Stomach (tissue), 8 donors: ENCODE measurements at regions not wholly inside any gene's neighbourhood (a gene's known extent, or its start where the extent isn't known, plus 50 kb on each side); places are given as distances from the start of the nearest gene placed in this dataset.
A peak's percentile ranks its signal among the peaks of the same experiment; 100 is the strongest.
"Not testable (repeated sequence)": the region's sequence is repeated elsewhere in the genome, so short reads cannot be mapped to it uniquely, and the experiment has no call there.

Source experiments
- DNase-seq, 2 donors: peaks; one replicate each; pipeline versions ENCODE4 v3.0.0 to v3.0.0-alpha.2; 2013 to 2019
- H3K27ac ChIP-seq, 5 donors: fragments of 200-600 bp in 4 of 5; sonication (generic) in 4 of 5; one replicate each; pipeline ENCODE4 v1.5.1; 2013 to 2019; ENCODE audit warnings: mild to moderate bottlenecking in 1 of 5, moderate library complexity in 1 of 5
- H3K27me3 ChIP-seq, 3 donors: fragments of 200-600 bp; sonication (generic); one replicate each; pipeline ENCODE4 v1.5.1; 2017 to 2019; ENCODE audit warnings: mixed run types in 1 of 3
- H3K36me3 ChIP-seq, 4 donors: fragments of 200-600 bp; sonication (generic); 1 replicate in 3 of 4; 2 replicates in 1 of 4; pipeline ENCODE4 v1.5.1; 2016 to 2019
- H3K4me1 ChIP-seq, 4 donors: fragments of 200-600 bp; sonication (generic); one replicate each; pipeline ENCODE4 v1.5.1; 2016 to 2019
- H3K4me3 ChIP-seq, 4 donors: fragments of 200-600 bp; sonication (generic) in 3 of 4; one replicate each; pipeline ENCODE4 v1.5.1; 2016 to 2019; ENCODE audit warnings: mild to moderate bottlenecking in 1 of 4
- H3K9me3 ChIP-seq, 4 donors: fragments of 200-600 bp; sonication (generic); one replicate each; pipeline ENCODE4 v1.5.1; 2016 to 2019
- CTCF ChIP-seq, 7 experiments: fragments of 450-650 bp in 4 of 7; fragments of 200-600 bp in 3 of 7; sonication (generic) in 3 of 7; IDR thresholded peaks; one replicate each; pipeline ENCODE4 v1.5.1; 2016 to 2019; ENCODE audit warnings: antibody characterized with exemption in 7 of 7, control low read depth in 2 of 7, mild to moderate bottlenecking in 1 of 7
- EP300 ChIP-seq: sonication (generic); formaldehyde crosslinking; IDR thresholded peaks from one replicate; pipeline ENCODE4 v1.6.1; 2017; ENCODE audit warnings: antibody characterized with exemption
- POLR2A ChIP-seq, 4 donors: fragments of 450-650 bp; IDR thresholded peaks; one replicate each; pipeline ENCODE4 v1.6.1; 2016; ENCODE audit warnings: antibody characterized with exemption in 4 of 4, control low read depth in 2 of 4, mild to moderate bottlenecking in 1 of 4, moderate library complexity in 1 of 4
- POLR2AphosphoS5 ChIP-seq, 3 donors: sonication (generic); formaldehyde crosslinking; IDR thresholded peaks; one replicate each; pipeline ENCODE4 v1.6.1; 2016; ENCODE audit warnings: antibody characterized with exemption in 3 of 3
- WGBS, 5 donors: extraction: QIAGEN DNeasy Blood & Tissue Kit in 3 of 5; methylation state at CpG; one replicate each; pipeline versions ENCODE4 v1.1.5 to v1.1.7; 2013 to 2018; 5-methylcytosine and 5-hydroxymethylcytosine counted together
- intact Hi-C: fragments of 100-400 bp; cut with DNase I; formaldehyde crosslinking; loops from one replicate; pipeline ENCODE4 v1.15.1; 2023; ENCODE audit warnings: low total_unique reads
- donor health status: healthy with polysubstance abuse.
- donor health status: Bipolar disorder and iron deficiency.
- donor health status: healthy.

- Histone ChIP-seq H3K4me1 (no peaks in the 10 kb centered on the region), H3K27ac (no peak overlapping the region), H3K36me3 (no peaks in the 10 kb centered on the region), H3K4me3 (no peak overlapping the region), H3K9me3 (no peaks in the 10 kb centered on the region), H3K27me3 (no peaks in the 10 kb centered on the region)
- no peak for TF ChIP-seq POLR2A (IDR thresholded peaks at IDR 0.05)
- TF ChIP-seq EP300, result no peak
- TF ChIP-seq CTCF (IDR thresholded peaks at IDR 0.05), result no peak
- TF ChIP-seq POLR2AphosphoS5 (IDR thresholded peaks at IDR 0.05), result no peak
- intact Hi-C loops, result no loop called here
- DNase-seq, result peak in 1 of 2 donors; percentile 18
Observed at GRCh38 chr9:32172256-32172655, 212.2 kb upstream of the ACO1 start.

- H3K4me3 ChIP-seq, result no peak overlapping the region
- no peaks in the 10 kb centered on the region for H3K27me3 ChIP-seq
- peak in 1 of 2 donors; percentile 72 for DNase-seq
- intact Hi-C loops, result no loop called here
- no peaks in the 10 kb centered on the region for H3K9me3 ChIP-seq
- no peaks in the 10 kb centered on the region for H3K36me3 ChIP-seq
- no peaks in the 10 kb centered on the region for H3K4me1 ChIP-seq
- no peak for TF ChIP-seq POLR2AphosphoS5 (IDR thresholded peaks at IDR 0.05)
- TF ChIP-seq EP300, result no peak
- no peak for TF ChIP-seq CTCF (IDR thresholded peaks at IDR 0.05)
- no peak for TF ChIP-seq POLR2A (IDR thresholded peaks at IDR 0.05)
- H3K27ac ChIP-seq, result no peak overlapping the region
- WGBS, 5 donors, result 76 to 86% (median 82%) methylated on average over 3 of the region's 3 CpGs
Observed at GRCh38 chr9:32177396-32177795, 207.0 kb upstream of the ACO1 start.

- no peak overlapping the region for H3K4me3 ChIP-seq
- intact Hi-C loops, result no loop called here
- TF ChIP-seq EP300, result no peak
- TF ChIP-seq CTCF (IDR thresholded peaks at IDR 0.05), result no peak
- TF ChIP-seq POLR2A (IDR thresholded peaks at IDR 0.05), result no peak
- TF ChIP-seq POLR2AphosphoS5 (IDR thresholded peaks at IDR 0.05), result no peak
- DNase-seq, result no peak
- 45 to 94% (median 88%) methylated on average over 1 of the region's 1 CpG for WGBS, 5 donors
- no peaks in the 10 kb centered on the region for H3K9me3 ChIP-seq
- no peak overlapping the region for H3K27ac ChIP-seq
- H3K36me3 ChIP-seq, result no peaks in the 10 kb centered on the region
- no peaks in the 10 kb centered on the region for H3K4me1 ChIP-seq
- H3K27me3 ChIP-seq, result no peaks in the 10 kb centered on the region
Observed at GRCh38 chr9:32180597-32180996, 203.8 kb upstream of the ACO1 start.

- Histone ChIP-seq H3K27me3 (no peaks in the 10 kb centered on the region), H3K4me3 (no peak overlapping the region), H3K4me1 (no peaks in the 10 kb centered on the region), H3K36me3 (no peaks in the 10 kb centered on the region), H3K27ac (no peak overlapping the region), H3K9me3 (no peaks in the 10 kb centered on the region)
- DNase-seq, result no peak
- intact Hi-C loops, result no loop called here
- no peak for TF ChIP-seq CTCF (IDR thresholded peaks at IDR 0.05)
- TF ChIP-seq POLR2AphosphoS5 (IDR thresholded peaks at IDR 0.05), result no peak
- no peak for TF ChIP-seq EP300
- no peak for TF ChIP-seq POLR2A (IDR thresholded peaks at IDR 0.05)
Observed at GRCh38 chr9:32200241-32200640, 184.2 kb upstream of the ACO1 start.

GRCh38 chr9:32200896-32201295 is 183.5 kb upstream of the ACO1 start:
- H3K4me1 ChIP-seq, result no peaks in the 10 kb centered on the region
- H3K4me3 ChIP-seq, result no peak overlapping the region
- no peak for DNase-seq
- H3K27ac ChIP-seq, result no peak overlapping the region
- H3K36me3 ChIP-seq, result no peaks in the 10 kb centered on the region
- no peak for TF ChIP-seq EP300
- no peak for TF ChIP-seq POLR2AphosphoS5 (IDR thresholded peaks at IDR 0.05)
- no peak for TF ChIP-seq CTCF (IDR thresholded peaks at IDR 0.05)
- no peak for TF ChIP-seq POLR2A (IDR thresholded peaks at IDR 0.05)
- no peaks in the 10 kb centered on the region for H3K27me3 ChIP-seq
- intact Hi-C loops, result no loop called here
- H3K9me3 ChIP-seq, result no peaks in the 10 kb centered on the region

GRCh38 chr9:32209164-32209563 is 175.3 kb upstream of the ACO1 start:
- 55 to 66% (median 58%) methylated on average over 3 of the region's 3 CpGs for WGBS, 5 donors
- H3K27ac ChIP-seq, H3K27me3 ChIP-seq, H3K4me3 ChIP-seq, DNase-seq, H3K9me3 ChIP-seq, intact Hi-C loops, H3K4me1 ChIP-seq, H3K36me3 ChIP-seq: not testable (repeated sequence)
